Tibial artery (tissue), 4 donors: ENCODE measurements at regions not wholly inside any gene's neighbourhood (a gene's known extent, or its start where the extent isn't known, plus 50 kb on each side); places are given as distances from the start of the nearest gene placed in this dataset.

Experiments
- DNase-seq, 2 donors: peaks; one replicate each; pipeline ENCODE4 v3.0.0-alpha.2; 2019
- H3K27ac ChIP-seq, 2 donors: fragments of 200-600 bp; sonication (generic) in 1 of 2; 1 replicate in 1 of 2; 2 replicates in 1 of 2; pipeline ENCODE4 v1.5.1; 2018 to 2019; ENCODE audit warnings: mild to moderate bottlenecking in 1 of 2
- H3K27me3 ChIP-seq, 2 donors: fragments of 200-600 bp; sonication (generic) in 1 of 2; one replicate each; pipeline versions ENCODE4 v1.5.1 to v1.6.0; 2016 to 2019
- H3K36me3 ChIP-seq, 3 donors: fragments of 200-600 bp; sonication (generic) in 2 of 3; one replicate each; pipeline ENCODE4 v1.5.1; 2016 to 2019; ENCODE audit warnings: mild to moderate bottlenecking in 2 of 3
- H3K4me1 ChIP-seq, 4 donors: fragments of 200-600 bp; sonication (generic) in 2 of 4; 1 replicate in 3 of 4; 2 replicates in 1 of 4; pipeline ENCODE4 v1.5.1; 2016 to 2019
- H3K4me3 ChIP-seq, 2 donors: fragments of 200-600 bp; sonication (generic) in 1 of 2; 1 replicate in 1 of 2; 2 replicates in 1 of 2; pipeline ENCODE4 v1.5.1; 2018 to 2019; ENCODE audit warnings: mild to moderate bottlenecking in 2 of 2
- H3K9me3 ChIP-seq, 3 donors: fragments of 200-600 bp; sonication (generic) in 1 of 3; one replicate each; pipeline ENCODE4 v1.5.1; 2016 to 2019
- intact Hi-C: fragments of 100-400 bp; cut with DNase I; formaldehyde crosslinking; loops from one replicate; pipeline ENCODE4 v1.15.0; 2023; ENCODE audit warnings: low total_unique reads
- TF ChIP-seq, protein P1 (sequence below), 2 experiments: fragments of 200-600 bp in 1 of 2; fragments of 450-650 bp in 1 of 2; IDR thresholded peaks; one replicate each; pipeline ENCODE4 v1.5.1; 2017 to 2019; ENCODE audit warnings: antibody characterized with exemption in 2 of 2, mild to moderate bottlenecking in 1 of 2, moderate library complexity in 1 of 2

DNA sequence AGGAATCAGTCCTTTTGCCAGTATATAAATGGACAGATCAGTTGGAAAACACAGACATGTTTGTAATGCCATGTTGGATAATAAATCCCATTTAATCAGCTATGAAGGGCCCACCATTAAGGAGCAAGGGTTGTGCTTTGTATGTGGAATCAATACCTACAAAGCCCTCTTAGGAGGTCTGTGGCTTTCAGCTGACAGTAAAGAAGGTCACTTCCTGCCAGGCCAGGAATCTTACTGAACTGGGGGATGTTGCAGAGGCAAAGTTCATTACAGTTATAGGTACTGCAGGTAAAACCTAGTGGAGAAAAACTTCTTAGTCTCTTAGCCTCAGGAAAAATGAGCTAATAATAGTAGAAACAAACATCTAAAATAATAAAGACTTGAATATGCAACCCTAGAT is 129.5 kb downstream of the FAM76B start:
- H3K36me3 ChIP-seq = no peaks in the 10 kb centered on the region
- no peaks in the 10 kb centered on the region for H3K9me3 ChIP-seq
- peaks cover 0 to 33% (median 9%) of the 10 kb centered on the region in 4 donors for H3K4me1 ChIP-seq
- peak overlapping the region; percentile 13 to 59 for H3K27ac ChIP-seq
- DNase-seq = no peak
- no peak overlapping the region for H3K4me3 ChIP-seq
- intact Hi-C loops = no loop called here
- TF ChIP-seq, protein P1, sequence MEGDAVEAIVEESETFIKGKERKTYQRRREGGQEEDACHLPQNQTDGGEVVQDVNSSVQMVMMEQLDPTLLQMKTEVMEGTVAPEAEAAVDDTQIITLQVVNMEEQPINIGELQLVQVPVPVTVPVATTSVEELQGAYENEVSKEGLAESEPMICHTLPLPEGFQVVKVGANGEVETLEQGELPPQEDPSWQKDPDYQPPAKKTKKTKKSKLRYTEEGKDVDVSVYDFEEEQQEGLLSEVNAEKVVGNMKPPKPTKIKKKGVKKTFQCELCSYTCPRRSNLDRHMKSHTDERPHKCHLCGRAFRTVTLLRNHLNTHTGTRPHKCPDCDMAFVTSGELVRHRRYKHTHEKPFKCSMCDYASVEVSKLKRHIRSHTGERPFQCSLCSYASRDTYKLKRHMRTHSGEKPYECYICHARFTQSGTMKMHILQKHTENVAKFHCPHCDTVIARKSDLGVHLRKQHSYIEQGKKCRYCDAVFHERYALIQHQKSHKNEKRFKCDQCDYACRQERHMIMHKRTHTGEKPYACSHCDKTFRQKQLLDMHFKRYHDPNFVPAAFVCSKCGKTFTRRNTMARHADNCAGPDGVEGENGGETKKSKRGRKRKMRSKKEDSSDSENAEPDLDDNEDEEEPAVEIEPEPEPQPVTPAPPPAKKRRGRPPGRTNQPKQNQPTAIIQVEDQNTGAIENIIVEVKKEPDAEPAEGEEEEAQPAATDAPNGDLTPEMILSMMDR (IDR thresholded peaks at IDR 0.05) = no peak
- no peaks in the 10 kb centered on the region for H3K27me3 ChIP-seq

DNA sequence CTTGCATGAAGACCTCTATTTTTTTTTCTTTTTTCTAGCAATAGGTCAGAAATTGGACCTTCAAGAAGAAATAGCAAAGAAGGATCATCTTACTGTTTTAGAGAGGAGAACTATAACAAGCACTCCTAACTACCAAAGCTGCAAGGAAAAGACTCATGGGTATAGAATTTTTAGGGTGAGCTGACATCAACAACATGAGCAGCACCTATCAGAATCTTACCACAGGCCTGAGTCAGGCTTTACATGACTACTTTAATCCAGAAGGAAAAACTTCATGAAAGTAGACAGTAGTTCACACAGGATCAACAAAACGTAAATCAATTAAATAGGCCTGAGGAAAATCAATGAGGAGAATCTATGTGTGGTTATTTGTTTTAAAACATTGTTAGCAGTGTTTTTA is 130.5 kb downstream of the FAM76B start:
- Histone ChIP-seq H3K4me3 (no peak overlapping the region), H3K27me3 (no peaks in the 10 kb centered on the region), H3K9me3 (no peaks in the 10 kb centered on the region), H3K27ac (peak overlapping the region; percentile 13 to 59), H3K36me3 (no peaks in the 10 kb centered on the region), H3K4me1 (peaks cover 0 to 36% (median 9%) of the 10 kb centered on the region in 4 donors)
- TF ChIP-seq, protein P1 (IDR thresholded peaks at IDR 0.05) = no peak
- intact Hi-C loops = no loop called here
- DNase-seq = no peak

DNA sequence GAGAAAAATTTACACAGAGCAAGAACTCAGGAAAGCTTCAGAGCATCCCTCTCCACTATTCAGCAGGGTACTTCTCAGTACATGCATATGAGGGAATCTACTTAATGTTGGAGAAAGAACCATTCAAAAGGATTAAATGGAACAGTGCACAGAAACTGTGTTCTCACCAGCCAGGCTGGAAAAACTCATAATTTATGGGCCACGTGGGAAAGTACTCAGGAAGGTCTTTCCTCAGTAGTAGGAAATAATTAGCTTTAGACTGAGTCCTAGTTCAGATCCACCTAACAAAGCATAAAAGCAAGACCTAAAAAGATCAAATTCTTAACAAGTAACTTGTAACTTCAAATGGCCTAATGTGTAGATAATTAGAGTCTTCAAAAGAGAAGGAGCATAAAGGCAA is 134.0 kb downstream of the FAM76B start:
- no peaks in the 10 kb centered on the region for H3K9me3 ChIP-seq
- no peak overlapping the region for H3K4me3 ChIP-seq
- H3K27ac ChIP-seq = no peak overlapping the region
- no peaks in the 10 kb centered on the region for H3K36me3 ChIP-seq
- TF ChIP-seq, protein P1 (IDR thresholded peaks at IDR 0.05) = no peak
- no peaks in the 10 kb centered on the region for H3K27me3 ChIP-seq
- no peak for DNase-seq
- intact Hi-C loops = no loop called here
- peaks cover 0 to 34% (median 9%) of the 10 kb centered on the region in 4 donors for H3K4me1 ChIP-seq

DNA sequence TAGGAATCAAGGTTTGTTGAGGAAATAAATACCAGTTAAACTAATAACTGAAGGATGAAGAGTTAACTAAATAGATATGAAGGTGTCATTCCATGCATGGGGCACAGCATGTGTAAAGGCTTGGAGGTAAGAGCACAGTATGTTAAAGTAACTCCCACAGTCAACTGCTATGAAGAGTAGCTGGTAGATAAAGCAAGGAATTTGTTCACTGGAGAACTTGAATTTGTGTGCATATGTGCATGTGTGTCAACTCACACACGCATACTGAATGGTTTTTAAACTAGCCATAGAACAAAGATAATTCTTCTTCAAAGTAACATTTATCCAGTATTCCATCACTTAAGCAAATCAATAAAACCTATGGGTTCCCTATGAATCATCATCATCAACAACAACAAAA is 135.9 kb downstream of the FAM76B start:
- Histone ChIP-seq H3K36me3 (no peaks in the 10 kb centered on the region), H3K4me3 (no peak overlapping the region), H3K9me3 (no peaks in the 10 kb centered on the region), H3K27ac (no peak overlapping the region), H3K27me3 (no peaks in the 10 kb centered on the region), H3K4me1 (peaks cover 0 to 31% (median 11%) of the 10 kb centered on the region in 4 donors)
- DNase-seq = no peak
- intact Hi-C loops = no loop called here
- TF ChIP-seq, protein P1 (IDR thresholded peaks at IDR 0.05) = no peak

DNA sequence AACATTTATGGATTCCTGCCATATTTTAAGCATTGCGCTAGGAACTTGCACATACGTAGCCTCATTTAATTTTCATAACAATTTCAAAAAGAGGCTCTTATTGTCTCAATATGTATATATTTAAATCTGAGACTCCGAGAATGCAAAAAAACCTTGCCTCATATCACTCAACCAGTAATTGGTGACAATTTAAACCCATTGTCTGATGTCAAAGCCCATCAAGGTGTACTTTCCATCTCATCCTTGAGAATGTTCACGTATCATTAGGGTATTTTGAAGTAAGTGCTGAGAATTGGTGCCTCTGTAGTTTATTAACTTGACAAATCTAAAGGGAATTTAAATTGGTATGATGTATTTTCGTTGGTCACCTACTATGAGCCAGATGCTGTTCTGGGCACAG is 136.5 kb downstream of the FAM76B start:
- no peaks in the 10 kb centered on the region for H3K36me3 ChIP-seq
- intact Hi-C loops = no loop called here
- no peak for DNase-seq
- TF ChIP-seq, protein P1 (IDR thresholded peaks at IDR 0.05) = no peak
- H3K27me3 ChIP-seq = no peaks in the 10 kb centered on the region
- H3K27ac ChIP-seq = no peak overlapping the region
- no peaks in the 10 kb centered on the region for H3K9me3 ChIP-seq
- peaks cover 0 to 35% (median 16%) of the 10 kb centered on the region in 4 donors for H3K4me1 ChIP-seq
- H3K4me3 ChIP-seq = no peak overlapping the region

DNA sequence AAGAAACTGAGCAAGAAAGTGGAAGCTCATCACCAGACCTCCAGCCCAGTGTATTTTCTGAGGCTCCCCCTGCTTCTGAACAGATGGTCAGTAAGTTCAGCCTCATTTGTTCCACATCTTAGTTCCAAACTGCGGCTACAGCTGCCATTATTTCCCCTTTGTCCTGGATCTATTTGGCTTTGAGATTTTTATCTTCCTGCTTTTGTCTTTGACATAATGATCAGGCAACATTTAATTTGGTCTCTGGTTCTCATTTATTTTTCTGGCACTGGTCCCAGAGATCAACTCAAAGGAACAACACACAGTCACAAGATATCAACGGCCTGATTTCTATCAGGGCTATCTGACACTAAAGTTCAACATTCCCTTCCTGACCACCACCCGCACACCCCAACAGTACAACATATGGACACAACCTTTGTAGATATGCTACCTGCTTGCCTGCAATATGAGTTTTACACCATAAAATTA is 137.5 kb downstream of the FAM76B start:
- intact Hi-C loops = no loop called here
- H3K27me3 ChIP-seq = no peaks in the 10 kb centered on the region
- DNase-seq = no peak

More for the DNA sequence above, 137.5 kb downstream of the FAM76B start:
- H3K27ac ChIP-seq = no peak overlapping the region
- H3K36me3 ChIP-seq = no peaks in the 10 kb centered on the region
- no peak overlapping the region for H3K4me3 ChIP-seq
- H3K9me3 ChIP-seq = no peaks in the 10 kb centered on the region
- TF ChIP-seq, protein P1 (IDR thresholded peaks at IDR 0.05) = no peak
- peaks cover 0 to 43% (median 21%) of the 10 kb centered on the region in 4 donors for H3K4me1 ChIP-seq
